Inflammatory macrophage (primary cell): ENCODE measurements at regions not wholly inside any gene's neighbourhood (a gene's known extent, or its start where the extent isn't known, plus 50 kb on each side); places are given as distances from the start of the nearest gene placed in this dataset.

Experiments used
- DNase-seq, 2 donors: peaks; one replicate each; pipeline ENCODE4 v3.0.0-alpha.2; 2020 to 2022

DNA sequence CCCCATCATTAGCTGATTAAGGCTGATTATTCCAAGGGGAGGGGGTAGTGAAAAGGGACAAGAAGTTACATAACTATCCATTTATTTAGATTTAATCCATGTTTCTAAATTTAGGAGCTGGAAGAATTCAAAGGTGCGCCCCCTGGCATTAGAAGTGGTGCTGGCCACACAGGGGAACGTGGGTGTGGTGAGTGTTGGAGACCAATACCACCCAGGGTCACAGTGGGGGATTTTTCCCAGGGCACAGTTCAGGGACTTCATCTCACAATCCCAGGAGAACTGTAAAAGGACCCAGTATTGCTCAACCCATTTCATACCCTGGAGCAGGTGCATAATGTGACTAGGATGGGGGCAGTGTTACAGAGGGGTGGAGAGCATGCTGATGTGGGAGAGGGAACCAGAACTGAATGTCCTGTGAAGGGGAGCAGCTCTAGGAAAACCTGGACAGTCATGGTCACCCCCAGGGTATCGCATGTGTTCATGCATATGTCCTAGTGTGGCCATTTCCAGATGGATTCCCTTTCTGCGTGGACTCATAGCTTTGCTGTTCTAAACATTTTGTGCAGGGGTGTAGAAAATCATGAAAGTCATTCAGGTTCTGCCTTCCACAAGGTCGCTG is 110.3 kb downstream of the LSM3 start:
- DNase-seq, result no peak

GRCh38 chr3:14289590-14290461 is 111.2 kb downstream of the LSM3 start:
- DNase-seq, result no peak

GRCh38 chr3:14290631-14291385 is 111.6 kb upstream of the SLC6A6 start:
- DNase-seq, result no peak

DNA sequence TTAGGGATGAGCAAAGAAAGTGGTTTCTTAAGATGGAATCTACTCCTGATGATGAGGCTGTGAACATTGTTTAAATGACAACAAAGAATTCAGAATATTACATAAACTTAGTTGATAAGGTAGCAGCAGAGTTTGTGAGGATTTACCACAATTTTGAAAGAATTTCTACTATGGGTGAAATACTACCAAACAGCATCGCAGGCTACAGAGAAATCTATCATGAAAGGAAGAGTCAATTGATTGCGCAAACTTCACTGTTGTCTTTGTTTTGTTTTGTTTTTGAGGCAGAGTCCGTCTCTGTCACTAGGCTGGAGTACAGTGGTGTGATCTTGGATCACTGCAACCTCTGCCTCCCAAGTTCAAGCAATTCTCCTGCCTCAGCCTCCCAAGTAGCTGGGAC is 107.4 kb upstream of the SLC6A6 start:
- DNase-seq, result no peak

DNA sequence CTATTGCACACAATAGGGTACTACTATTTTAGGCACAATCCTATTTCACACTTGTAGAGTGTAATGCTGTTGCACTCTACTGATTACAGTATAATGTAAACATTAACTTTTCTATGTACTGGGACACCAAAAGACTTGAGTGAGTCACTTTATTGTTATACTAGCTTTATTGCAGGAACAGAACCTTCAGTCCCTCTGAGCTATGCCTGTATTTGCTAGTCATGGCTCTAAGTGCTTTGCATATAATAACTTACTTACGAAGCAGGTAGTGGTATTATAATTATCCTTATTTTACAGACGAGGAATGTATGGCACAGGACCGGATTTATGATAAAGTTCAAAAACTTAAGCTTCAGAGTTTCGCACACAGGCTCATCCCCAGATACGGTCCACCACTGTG is 106.6 kb upstream of the SLC6A6 start:
- DNase-seq, result no peak

DNA sequence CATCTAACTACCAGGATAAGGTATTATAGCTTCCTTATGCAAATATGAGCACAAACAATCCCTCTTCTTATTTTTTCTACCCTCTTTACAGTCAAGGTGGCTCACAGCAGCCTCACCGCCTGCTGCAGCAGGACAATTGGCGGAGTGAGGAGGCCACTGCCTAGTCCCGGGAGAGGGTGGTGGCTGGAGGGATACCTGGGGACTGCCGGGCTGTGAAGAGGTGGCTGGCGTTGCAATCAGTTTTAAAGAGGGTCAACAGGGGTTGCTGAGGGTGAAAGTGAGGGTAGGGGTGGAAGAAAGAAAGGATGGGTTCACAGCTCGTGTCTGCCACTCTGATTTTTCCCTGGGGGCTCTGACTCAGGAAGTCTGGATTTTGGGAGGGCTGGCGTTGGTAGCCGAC is 105.1 kb upstream of the SLC6A6 start:
- no peak for DNase-seq

DNA sequence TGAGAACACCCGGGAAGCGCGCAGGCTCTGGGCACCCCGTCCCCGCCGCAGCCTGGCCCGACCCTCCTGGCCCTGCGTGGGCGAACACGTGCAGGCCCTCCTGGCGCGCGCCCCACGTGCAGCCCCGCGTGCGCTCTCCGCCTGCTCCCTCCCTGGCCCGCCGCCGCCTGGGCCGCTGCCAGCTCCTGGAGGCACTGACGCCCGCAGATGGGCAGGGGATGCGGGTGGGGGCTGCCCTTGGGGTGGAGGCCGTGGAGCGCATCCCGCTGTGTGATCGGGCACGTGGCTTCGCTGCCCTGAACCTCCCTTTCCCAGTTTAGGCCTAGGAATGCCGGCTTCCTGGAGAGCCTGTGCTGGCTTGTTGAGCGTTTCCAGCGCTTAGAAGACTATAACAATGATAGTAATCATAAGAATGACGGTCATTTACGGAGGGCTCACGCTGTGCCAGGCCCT is 104.6 kb upstream of the SLC6A6 start:
- DNase-seq, result no peak

- no peak for DNase-seq
Measured at GRCh38 chr3:14298442-14298841, 104.0 kb upstream of the SLC6A6 start.

DNA sequence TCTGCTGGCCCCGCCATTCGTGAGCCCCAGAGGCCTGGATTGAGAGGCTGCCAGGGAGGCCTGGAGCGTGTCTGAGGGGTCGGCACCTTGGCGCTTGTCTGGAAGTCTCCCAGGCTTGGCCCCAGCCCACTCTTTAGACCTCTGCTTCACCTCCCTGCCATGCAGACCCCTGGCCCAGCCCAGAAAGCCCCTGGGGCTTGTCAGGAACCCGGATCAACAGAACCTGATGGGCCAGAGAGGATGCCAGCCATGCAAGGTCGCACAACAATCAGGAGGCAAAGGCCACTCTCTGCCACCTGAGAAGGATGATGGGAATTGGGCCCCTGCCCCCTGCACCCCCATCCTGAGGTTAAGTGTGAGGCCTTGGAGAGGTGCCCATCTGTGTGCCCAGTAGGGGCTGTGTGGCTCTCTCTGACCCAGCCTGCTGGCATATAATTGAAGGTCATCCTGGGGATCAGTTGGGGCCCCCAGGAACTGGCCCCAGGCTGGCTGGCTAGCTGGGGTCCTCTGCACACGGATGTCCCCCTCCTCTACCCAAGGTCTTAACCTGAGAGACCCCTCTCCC is 103.3 kb upstream of the SLC6A6 start:
- DNase-seq, result no peak

DNA sequence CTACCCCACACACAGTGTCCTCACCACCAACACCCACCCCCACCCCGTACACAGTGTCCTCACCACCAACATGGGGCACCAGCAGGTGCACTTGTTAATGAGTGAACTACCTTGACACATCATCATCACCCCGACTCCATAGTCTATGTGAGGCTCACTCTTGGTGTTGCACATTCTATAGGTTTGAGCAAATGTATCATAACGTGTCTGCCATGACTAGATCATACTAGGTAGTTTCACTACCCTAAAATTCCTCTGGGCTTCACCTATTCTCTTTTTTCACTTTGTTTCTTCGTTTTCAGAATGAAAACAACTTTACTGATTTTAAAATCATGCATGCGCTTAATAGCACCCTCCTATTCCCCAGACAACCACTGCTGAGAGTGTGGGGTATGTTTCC is 102.6 kb upstream of the SLC6A6 start:
- no peak for DNase-seq

- DNase-seq, result no peak
Measured at GRCh38 chr3:14300721-14301399, 101.5 kb upstream of the SLC6A6 start.

DNA sequence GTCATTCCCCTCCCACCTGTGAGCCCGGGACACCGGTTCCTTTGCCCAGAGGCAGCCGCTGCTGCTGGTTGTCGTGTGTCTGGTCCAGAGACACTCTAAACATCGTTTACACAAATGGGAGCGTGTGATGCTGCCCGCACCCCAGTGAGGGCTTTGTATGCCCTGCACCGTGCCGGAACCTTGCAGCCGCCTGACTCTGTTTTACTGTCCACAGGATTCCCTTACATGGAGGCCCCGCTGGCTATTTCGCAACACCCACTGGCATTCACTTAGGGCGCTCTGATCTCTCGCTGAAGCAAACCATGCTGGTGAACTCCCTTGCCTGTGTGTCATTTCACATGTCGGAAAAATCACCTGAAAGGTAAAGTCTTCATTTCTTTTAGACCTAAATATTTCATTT is 100.8 kb upstream of the SLC6A6 start:
- no peak for DNase-seq

- no peak for DNase-seq
Measured at GRCh38 chr3:14303336-14304100, 98.9 kb upstream of the SLC6A6 start.

DNA sequence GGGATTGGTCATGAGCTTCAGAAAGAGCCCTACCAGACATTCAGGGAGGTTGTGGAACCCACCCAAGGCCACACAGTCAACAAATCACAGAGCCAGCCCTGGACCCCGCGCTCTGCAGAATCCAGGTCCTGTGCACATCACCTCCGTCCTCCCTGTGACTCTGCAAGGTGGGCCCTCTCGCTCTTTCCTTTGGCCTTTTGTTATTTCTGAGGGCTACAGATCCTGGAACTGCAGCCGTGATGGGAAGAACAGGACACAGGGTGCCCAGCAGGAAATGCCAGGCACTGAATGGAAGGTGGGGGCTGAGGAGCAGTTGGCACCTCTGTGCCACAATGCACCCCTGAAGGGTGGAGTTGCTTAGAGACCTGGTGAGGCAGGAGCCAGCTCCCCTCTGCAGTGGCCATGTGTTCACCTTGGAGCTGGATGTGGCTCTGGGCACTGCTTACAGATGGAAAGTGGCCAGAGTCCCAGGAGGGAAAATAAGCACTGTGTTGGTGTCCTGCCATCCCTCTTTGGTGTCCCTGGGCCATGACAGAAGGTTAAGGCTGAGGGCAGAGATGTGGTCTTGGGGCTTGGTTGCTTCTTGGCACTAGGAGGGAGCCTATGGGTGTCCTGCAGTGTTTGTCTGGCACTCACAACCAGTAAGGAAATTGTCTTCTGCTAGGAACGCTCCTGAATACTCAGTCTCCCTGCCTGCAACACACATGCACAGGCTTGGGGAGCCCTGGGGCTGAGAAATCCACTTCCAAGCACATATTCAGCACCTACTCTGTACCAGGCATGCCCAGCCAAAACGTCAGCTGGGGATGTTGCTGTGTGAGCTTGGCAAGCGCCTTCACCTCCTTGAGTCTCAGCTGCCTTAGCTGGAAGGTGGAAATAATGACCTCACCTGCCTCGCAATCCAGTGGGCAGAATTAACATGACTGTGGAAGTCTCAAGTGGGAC is 98.0 kb upstream of the SLC6A6 start:
- no peak for DNase-seq

DNA sequence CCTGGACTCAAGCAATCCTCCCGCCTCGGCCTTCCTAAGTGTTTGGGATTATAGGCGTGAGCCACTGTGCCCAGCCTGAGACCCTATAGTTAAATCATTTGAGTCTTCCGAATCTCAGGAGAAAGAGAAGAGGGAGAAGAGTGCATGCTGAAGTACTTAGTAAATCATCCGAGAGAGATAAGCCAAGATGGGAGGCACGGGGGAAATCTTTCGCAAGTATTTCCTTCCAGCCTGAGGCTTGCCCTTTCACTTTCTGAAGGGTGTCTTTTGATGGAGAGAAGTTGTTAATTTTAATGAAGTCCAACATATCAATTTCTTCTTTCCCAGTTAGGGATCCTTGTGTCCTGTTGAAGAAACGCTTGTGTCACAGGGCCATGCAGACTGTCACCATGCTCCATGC is 97.1 kb upstream of the SLC6A6 start:
- no peak for DNase-seq

DNA sequence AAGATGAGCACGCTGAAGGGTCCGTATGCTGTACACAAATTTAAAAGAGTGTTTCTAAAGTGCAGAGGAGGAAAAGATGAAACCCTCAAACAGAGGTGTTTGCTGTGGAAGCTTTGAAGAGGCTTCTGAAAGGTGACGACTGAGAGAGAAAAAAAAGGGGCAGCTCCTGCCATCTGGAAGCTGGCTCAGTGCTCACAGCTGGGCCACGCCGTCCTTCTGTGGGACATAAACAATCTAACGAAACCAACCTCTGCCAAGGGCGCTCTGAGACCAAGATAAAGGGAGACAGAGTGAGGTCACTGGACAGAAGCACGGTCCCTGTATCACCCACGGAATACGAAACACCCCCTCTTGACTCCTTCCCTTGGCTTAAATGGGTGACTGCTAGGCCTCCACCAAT is 96.3 kb upstream of the SLC6A6 start:
- no peak for DNase-seq

- DNase-seq, result no peak
Measured at GRCh38 chr3:14307656-14308302, 94.6 kb upstream of the SLC6A6 start.

- no peak for DNase-seq
Measured at GRCh38 chr3:14311729-14312128, 90.7 kb upstream of the SLC6A6 start.

GRCh38 chr3:14312375-14312774 is 90.0 kb upstream of the SLC6A6 start:
- no peak for DNase-seq

- DNase-seq, result no peak
Measured at GRCh38 chr3:14317057-14317553, 85.3 kb upstream of the SLC6A6 start.
